Osteoblast (primary cell): ENCODE measurements at regions not wholly inside any gene's neighbourhood (a gene's known extent, or its start where the extent isn't known, plus 50 kb on each side); places are given as distances from the start of the nearest gene placed in this dataset.

Source experiments
- DNase-seq: peaks from one replicate; pipeline ENCODE4 v3.0.0; 2011; ENCODE audit warnings: low spot score, mixed read lengths; ENCODE audit not compliant: insufficient read length; ENCODE audit errors: missing footprints
- H2AFZ ChIP-seq: 2 replicates; pipeline ENCODE4 v1.6.0; 2011; ENCODE audit warnings: mild to moderate bottlenecking, low read length
- H3K27ac ChIP-seq: 2 replicates; pipeline ENCODE4 v1.5.1; 2011; ENCODE audit warnings: mild to moderate bottlenecking, low read depth, low read length, moderate library complexity
- H3K27me3 ChIP-seq: 2 replicates; pipeline ENCODE4 v1.6.0; 2012; ENCODE audit warnings: mild to moderate bottlenecking, control low read depth, inconsistent platforms, low read length, moderate library complexity; ENCODE audit not compliant: insufficient read depth
- H3K36me3 ChIP-seq: 2 replicates; pipeline ENCODE4 v1.5.1; 2011; ENCODE audit warnings: mild to moderate bottlenecking, low read length, control low read depth, moderate library complexity; ENCODE audit not compliant: insufficient read depth
- H3K4me1 ChIP-seq: 2 replicates; pipeline ENCODE4 v1.5.1; 2011; ENCODE audit warnings: mild to moderate bottlenecking, low read length, control low read depth, moderate library complexity; ENCODE audit not compliant: insufficient read depth
- H3K4me2 ChIP-seq: 2 replicates; pipeline ENCODE4 v1.6.0; 2011; ENCODE audit warnings: mild to moderate bottlenecking, low read length; ENCODE audit not compliant: insufficient read depth
- H3K4me3 ChIP-seq: fragments of 200-600 bp; sonication (generic); 3 replicates; pipeline ENCODE4 v1.5.1; 2012; ENCODE audit warnings: mild to moderate bottlenecking, low read length, inconsistent platforms; ENCODE audit not compliant: insufficient read depth
- H3K79me2 ChIP-seq: 2 replicates; pipeline ENCODE4 v1.6.0; 2012; ENCODE audit warnings: mild to moderate bottlenecking, low read length, control low read depth, inconsistent platforms; ENCODE audit not compliant: insufficient read depth
- H3K9me3 ChIP-seq: 2 replicates; pipeline ENCODE4 v1.5.1; 2011; ENCODE audit warnings: low read depth, low read length, control low read depth
- H4K20me1 ChIP-seq: 2 replicates; pipeline ENCODE4 v1.6.0; 2012; ENCODE audit warnings: mild to moderate bottlenecking, low read length, control low read depth; ENCODE audit not compliant: insufficient read depth
- CTCF ChIP-seq: IDR thresholded peaks from 2 replicates; pipeline ENCODE4 v1.5.1; 2011; ENCODE audit warnings: mild to moderate bottlenecking, low read depth, low read length, moderate library complexity; ENCODE audit errors: extremely low read depth

- H4K20me1 ChIP-seq: no peaks in the 10 kb centered on the region
- no peaks in the 10 kb centered on the region for H3K27me3 ChIP-seq
- no peak overlapping the region for H3K4me3 ChIP-seq
- H3K4me2 ChIP-seq: no peak overlapping the region
- no peak overlapping the region for H3K27ac ChIP-seq
- H3K79me2 ChIP-seq: no peaks in the 10 kb centered on the region
- H3K9me3 ChIP-seq: no peaks in the 10 kb centered on the region
- H2AFZ ChIP-seq: no peak overlapping the region
- H3K4me1 ChIP-seq: no peaks in the 10 kb centered on the region
- no peaks in the 10 kb centered on the region for H3K36me3 ChIP-seq
- no peak for TF ChIP-seq CTCF
- DNase-seq: no peak
These were observed 400.0 kb upstream of the CELF2 start for GRCh38 chr10:10617686-10618085.

- Histone ChIP-seq H3K9me3 (no peaks in the 10 kb centered on the region), H3K27me3 (no peaks in the 10 kb centered on the region), H3K4me3 (no peak overlapping the region), H2AFZ (no peak overlapping the region), H4K20me1 (no peaks in the 10 kb centered on the region), H3K4me2 (no peak overlapping the region), H3K27ac (no peak overlapping the region), H3K4me1 (no peaks in the 10 kb centered on the region), H3K36me3 (no peaks in the 10 kb centered on the region), H3K79me2 (no peaks in the 10 kb centered on the region)
- no peak for DNase-seq
- no peak for TF ChIP-seq CTCF
These were observed 399.5 kb upstream of the CELF2 start for GRCh38 chr10:10618139-10618538.

GRCh38 chr10:10623958-10624566 lies 393.6 kb upstream of the CELF2 start:
- Histone ChIP-seq H3K79me2 (no peaks in the 10 kb centered on the region), H3K27ac (no peak overlapping the region), H3K4me3 (no peak overlapping the region), H3K9me3 (no peaks in the 10 kb centered on the region), H3K36me3 (no peaks in the 10 kb centered on the region), H2AFZ (no peak overlapping the region), H4K20me1 (no peaks in the 10 kb centered on the region), H3K27me3 (no peaks in the 10 kb centered on the region), H3K4me2 (no peak overlapping the region), H3K4me1 (no peaks in the 10 kb centered on the region)
- no peak for TF ChIP-seq CTCF
- DNase-seq: no peak

- Histone ChIP-seq H4K20me1 (no peaks in the 10 kb centered on the region), H3K27me3 (no peaks in the 10 kb centered on the region), H3K36me3 (no peaks in the 10 kb centered on the region), H3K4me3 (no peak overlapping the region), H3K9me3 (no peaks in the 10 kb centered on the region), H3K4me2 (no peak overlapping the region), H3K27ac (no peak overlapping the region), H3K79me2 (no peaks in the 10 kb centered on the region), H3K4me1 (no peaks in the 10 kb centered on the region), H2AFZ (no peak overlapping the region)
- DNase-seq: no peak
- TF ChIP-seq CTCF: no peak
These were observed 393.1 kb upstream of the CELF2 start for GRCh38 chr10:10624567-10624962.
